ENCODE measurements at regions not wholly inside any gene's neighbourhood (a gene's known extent, or its start where the extent isn't known, plus 50 kb on each side); places are given as distances from the start of the nearest gene placed in this dataset.

DNA sequence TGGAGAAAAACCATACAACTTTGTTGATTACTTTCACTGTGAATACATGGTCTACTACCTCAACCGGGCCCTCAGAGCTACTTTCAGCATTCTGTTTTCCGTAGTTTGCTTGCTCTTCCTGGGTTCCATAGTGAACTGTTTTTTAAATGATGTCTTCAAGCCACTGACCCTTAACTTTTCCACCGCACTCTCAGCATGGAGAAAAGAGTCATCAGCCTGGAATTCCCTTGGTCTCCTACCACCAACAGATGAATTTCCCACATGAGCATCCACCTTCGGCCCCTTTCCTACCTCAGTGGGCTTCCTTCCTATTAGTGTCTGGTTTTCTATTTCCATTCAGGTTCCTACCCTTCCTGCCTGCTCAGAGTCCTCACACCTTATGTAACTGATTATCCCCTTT lies 135.9 kb upstream of the ADAMTSL1 start:
- ChIA-PET RAD21 (ENCODE audit: low non-redundant PET in 1 of 2, low total read pairs in 2 of 2, uncharacterized antibody in 2 of 2, unreplicated experiment in 2 of 2) (no interaction called here), CTCF (no interaction called here), POLR2A (no interaction called here)
- no peak overlapping the region for H2AFZ ChIP-seq (ENCODE audit: low read depth, low read length, poor library complexity, severe bottlenecking)
- no peak for DNase-seq (ENCODE audit: low read depth, low spot score)
- H3K9me2 ChIP-seq (ENCODE audit: insufficient read depth): no peaks in the 10 kb centered on the region
- no peaks in the 10 kb centered on the region; a peak in 1 of 4 replicates for H3K9me3 ChIP-seq (ENCODE audit: control insufficient read depth in 1 of 2, insufficient read depth in 1 of 2, low read depth in 1 of 2, low read length in 2 of 2)
- TF ChIP-seq CBX3 (IDR thresholded peaks at IDR 0.05; ENCODE audit: low read depth): no peak
- TF ChIP-seq, protein P1, sequence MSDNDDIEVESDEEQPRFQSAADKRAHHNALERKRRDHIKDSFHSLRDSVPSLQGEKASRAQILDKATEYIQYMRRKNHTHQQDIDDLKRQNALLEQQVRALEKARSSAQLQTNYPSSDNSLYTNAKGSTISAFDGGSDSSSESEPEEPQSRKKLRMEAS (IDR thresholded peaks at IDR 0.05): no peak
- TF ChIP-seq POLR2A (IDR thresholded peaks at IDR 0.05; ENCODE audit: borderline replicate concordance, extremely low read depth, insufficient read depth, insufficient read length): no peak
- no peak for TF ChIP-seq TCF7L2 (IDR thresholded peaks at IDR 0.05; ENCODE audit: borderline replicate concordance, extremely low read depth, insufficient read depth, insufficient read length)
- TF ChIP-seq EZH2phosphoT487 (IDR thresholded peaks at IDR 0.05; ENCODE audit: borderline replicate concordance): no peak
- no peak for TF ChIP-seq SRF (IDR thresholded peaks at IDR 0.05; ENCODE audit: low read depth)
- no peak for TF ChIP-seq CEBPB (IDR thresholded peaks at IDR 0.05; ENCODE audit: low read depth)
- TF ChIP-seq FOSL1 (IDR thresholded peaks at IDR 0.05; ENCODE audit: low read depth): no peak
- no peaks in the 10 kb centered on the region for H4K20me1 ChIP-seq (ENCODE audit: insufficient read depth)
- no peaks in the 10 kb centered on the region for H3K4me1 ChIP-seq (ENCODE audit: control insufficient read depth in 1 of 2, insufficient read depth in 2 of 2, low read length in 2 of 2)
- no peak for ATAC-seq
- no peak overlapping the region for H3K4me3 ChIP-seq (replicated peaks in 1 of 2; ENCODE audit: low read depth in 1 of 2, low read length in 2 of 2)
- no peak overlapping the region for H3K9ac ChIP-seq (ENCODE audit: low read length)
- H3K27ac ChIP-seq (ENCODE audit: low read depth, low read length): no peak overlapping the region
- no peaks in the 10 kb centered on the region for H3K36me3 ChIP-seq (ENCODE audit: control insufficient read depth in 1 of 2, insufficient read depth in 2 of 2, low read length in 2 of 2)
- no TSS peak for BruUV-seq (replicated peaks)
- H3K27me3 ChIP-seq (ENCODE audit: insufficient read depth, low read length): no peaks in the 10 kb centered on the region
- intact Hi-C loops (cut with micrococcal nuclease): no loop called here
- H3K4me2 ChIP-seq (ENCODE audit: low read length): no peak overlapping the region
- H3K79me2 ChIP-seq (ENCODE audit: insufficient read depth, low read length): no peaks in the 10 kb centered on the region

DNA sequence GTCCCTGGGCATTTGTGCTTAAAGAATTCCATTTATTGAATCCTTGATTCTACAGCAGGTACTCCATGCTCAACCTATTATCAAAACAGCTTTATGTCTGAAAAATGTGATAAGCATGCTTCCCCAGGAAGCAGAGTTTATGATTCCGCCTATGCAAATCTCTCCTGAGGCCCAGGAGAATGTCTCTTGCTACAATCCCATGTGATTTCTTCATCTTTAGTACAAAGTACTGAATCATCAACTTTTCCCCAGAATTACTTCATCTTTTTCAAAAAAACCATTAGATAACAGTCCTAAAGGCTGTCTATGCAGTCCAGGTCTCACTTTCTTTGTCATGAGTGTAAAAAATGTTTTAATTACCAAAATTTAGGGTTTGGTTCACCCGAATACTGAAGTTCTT lies 130.2 kb upstream of the ADAMTSL1 start:
- Histone ChIP-seq H4K20me1 (ENCODE audit: insufficient read depth) (no peaks in the 10 kb centered on the region), H2AFZ (ENCODE audit: low read depth, low read length, poor library complexity, severe bottlenecking) (no peak overlapping the region), H3K27me3 (ENCODE audit: insufficient read depth, low read length) (no peaks in the 10 kb centered on the region), H3K4me2 (ENCODE audit: low read length) (no peak overlapping the region), H3K79me2 (ENCODE audit: insufficient read depth, low read length) (no peaks in the 10 kb centered on the region), H3K27ac (ENCODE audit: low read depth, low read length) (no peak overlapping the region), H3K4me3 (replicated peaks in 1 of 2; ENCODE audit: low read depth in 1 of 2, low read length in 2 of 2) (no peak overlapping the region), H3K9ac (ENCODE audit: low read length) (no peak overlapping the region), H3K9me2 (ENCODE audit: insufficient read depth) (no peaks in the 10 kb centered on the region), H3K36me3 (ENCODE audit: control insufficient read depth in 1 of 2, insufficient read depth in 2 of 2, low read length in 2 of 2) (no peaks in the 10 kb centered on the region), H3K9me3 (ENCODE audit: control insufficient read depth in 1 of 2, insufficient read depth in 1 of 2, low read depth in 1 of 2, low read length in 2 of 2) (no peaks in the 10 kb centered on the region), H3K4me1 (ENCODE audit: control insufficient read depth in 1 of 2, insufficient read depth in 2 of 2, low read length in 2 of 2) (no peaks in the 10 kb centered on the region)
- intact Hi-C loops (cut with micrococcal nuclease): no loop called here
- RAD21 ChIA-PET (ENCODE audit: low non-redundant PET in 1 of 2, low total read pairs in 2 of 2, uncharacterized antibody in 2 of 2, unreplicated experiment in 2 of 2): no interaction called here
- no TSS peak for BruUV-seq (replicated peaks)
- POLR2A ChIA-PET: no interaction called here
- DNase-seq (ENCODE audit: low read depth, low spot score): no peak
- no peak for ATAC-seq
- CTCF ChIA-PET: no interaction called here
- TF ChIP-seq SRF (IDR thresholded peaks at IDR 0.05; ENCODE audit: low read depth) (no peak), CBX3 (IDR thresholded peaks at IDR 0.05; ENCODE audit: low read depth) (no peak), RAD21 (IDR thresholded peaks at IDR 0.05; ENCODE audit: low read depth) (no peak), EGR1 (IDR thresholded peaks at IDR 0.05; ENCODE audit: low read depth) (no peak), POLR2AphosphoS5 (IDR thresholded peaks at IDR 0.05; ENCODE audit: low read depth, low read length) (no peak), ZNF274 (IDR thresholded peaks at IDR 0.05; ENCODE audit: low read depth, low read length) (no peak), POLR2A (IDR thresholded peaks at IDR 0.05; ENCODE audit: borderline replicate concordance, extremely low read depth, insufficient read depth, insufficient read length) (no peak), CEBPB (IDR thresholded peaks at IDR 0.05; ENCODE audit: low read depth) (no peak), FOSL1 (IDR thresholded peaks at IDR 0.05; ENCODE audit: low read depth) (no peak), JUND (IDR thresholded peaks at IDR 0.05) (no peak), EZH2 (IDR thresholded peaks at IDR 0.05) (no peak)
- TF ChIP-seq, protein P2, sequence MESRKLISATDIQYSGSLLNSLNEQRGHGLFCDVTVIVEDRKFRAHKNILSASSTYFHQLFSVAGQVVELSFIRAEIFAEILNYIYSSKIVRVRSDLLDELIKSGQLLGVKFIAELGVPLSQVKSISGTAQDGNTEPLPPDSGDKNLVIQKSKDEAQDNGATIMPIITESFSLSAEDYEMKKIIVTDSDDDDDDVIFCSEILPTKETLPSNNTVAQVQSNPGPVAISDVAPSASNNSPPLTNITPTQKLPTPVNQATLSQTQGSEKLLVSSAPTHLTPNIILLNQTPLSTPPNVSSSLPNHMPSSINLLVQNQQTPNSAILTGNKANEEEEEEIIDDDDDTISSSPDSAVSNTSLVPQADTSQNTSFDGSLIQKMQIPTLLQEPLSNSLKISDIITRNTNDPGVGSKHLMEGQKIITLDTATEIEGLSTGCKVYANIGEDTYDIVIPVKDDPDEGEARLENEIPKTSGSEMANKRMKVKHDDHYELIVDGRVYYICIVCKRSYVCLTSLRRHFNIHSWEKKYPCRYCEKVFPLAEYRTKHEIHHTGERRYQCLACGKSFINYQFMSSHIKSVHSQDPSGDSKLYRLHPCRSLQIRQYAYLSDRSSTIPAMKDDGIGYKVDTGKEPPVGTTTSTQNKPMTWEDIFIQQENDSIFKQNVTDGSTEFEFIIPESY (IDR thresholded peaks at IDR 0.05; ENCODE audit: extremely low read depth, insufficient replicate concordance, low read length): no peak
- TF ChIP-seq, protein P1 (IDR thresholded peaks at IDR 0.05): no peak
- TF ChIP-seq, protein P3, sequence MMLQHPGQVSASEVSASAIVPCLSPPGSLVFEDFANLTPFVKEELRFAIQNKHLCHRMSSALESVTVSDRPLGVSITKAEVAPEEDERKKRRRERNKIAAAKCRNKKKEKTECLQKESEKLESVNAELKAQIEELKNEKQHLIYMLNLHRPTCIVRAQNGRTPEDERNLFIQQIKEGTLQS (IDR thresholded peaks at IDR 0.05): no peak
- TF ChIP-seq, protein P4, sequence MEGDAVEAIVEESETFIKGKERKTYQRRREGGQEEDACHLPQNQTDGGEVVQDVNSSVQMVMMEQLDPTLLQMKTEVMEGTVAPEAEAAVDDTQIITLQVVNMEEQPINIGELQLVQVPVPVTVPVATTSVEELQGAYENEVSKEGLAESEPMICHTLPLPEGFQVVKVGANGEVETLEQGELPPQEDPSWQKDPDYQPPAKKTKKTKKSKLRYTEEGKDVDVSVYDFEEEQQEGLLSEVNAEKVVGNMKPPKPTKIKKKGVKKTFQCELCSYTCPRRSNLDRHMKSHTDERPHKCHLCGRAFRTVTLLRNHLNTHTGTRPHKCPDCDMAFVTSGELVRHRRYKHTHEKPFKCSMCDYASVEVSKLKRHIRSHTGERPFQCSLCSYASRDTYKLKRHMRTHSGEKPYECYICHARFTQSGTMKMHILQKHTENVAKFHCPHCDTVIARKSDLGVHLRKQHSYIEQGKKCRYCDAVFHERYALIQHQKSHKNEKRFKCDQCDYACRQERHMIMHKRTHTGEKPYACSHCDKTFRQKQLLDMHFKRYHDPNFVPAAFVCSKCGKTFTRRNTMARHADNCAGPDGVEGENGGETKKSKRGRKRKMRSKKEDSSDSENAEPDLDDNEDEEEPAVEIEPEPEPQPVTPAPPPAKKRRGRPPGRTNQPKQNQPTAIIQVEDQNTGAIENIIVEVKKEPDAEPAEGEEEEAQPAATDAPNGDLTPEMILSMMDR (IDR thresholded peaks at IDR 0.05 in 2 of 3, conservative IDR thresholded peaks at IDR 0.05 in 1 of 3; ENCODE audit: borderline replicate concordance in 1 of 3, insufficient read depth in 1 of 3, low read depth in 2 of 3, low read length in 2 of 3): no peak
